Superior temporal gyrus (tissue), 1 donor: ENCODE measurements at regions not wholly inside any gene's neighbourhood (a gene's known extent, or its start where the extent isn't known, plus 50 kb on each side); places are given as distances from the start of the nearest gene placed in this dataset.

Experiments
- DNase-seq: peaks from one replicate; pipeline ENCODE4 v3.0.0-alpha.2; 2016; ENCODE audit errors: extremely low spot score

DNA sequence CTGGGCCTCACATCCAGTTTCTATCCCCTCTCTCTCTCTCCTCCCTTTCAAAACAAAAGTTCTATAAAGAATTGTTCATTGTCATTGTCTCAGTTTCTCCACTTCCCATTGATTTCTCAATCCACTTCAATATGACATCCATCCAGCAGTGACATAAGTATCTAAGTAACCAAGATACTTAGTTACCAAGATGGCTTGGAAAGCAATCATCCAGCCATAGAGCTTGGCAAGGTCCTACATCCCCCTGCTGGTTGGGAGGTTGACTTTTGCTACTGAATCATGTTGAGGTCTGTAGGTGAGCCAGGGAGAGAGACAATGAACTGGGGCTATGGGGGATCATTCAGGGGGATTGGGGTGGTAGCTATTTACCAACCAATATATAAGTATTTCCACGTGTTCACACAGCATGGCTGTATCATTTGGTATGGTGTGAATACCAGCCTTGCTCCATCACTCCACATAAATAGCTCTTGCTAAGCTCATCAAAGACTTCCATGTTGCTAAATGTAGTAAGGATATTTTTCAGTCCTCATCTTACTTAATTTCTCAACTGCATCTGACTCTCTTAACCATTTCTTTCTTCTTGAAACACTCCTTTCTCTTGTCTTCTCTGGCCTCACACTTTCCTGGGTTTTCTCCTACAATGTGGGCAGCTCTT lies 58.8 kb upstream of the NTRK3 start:
- DNase-seq = no peak

DNA sequence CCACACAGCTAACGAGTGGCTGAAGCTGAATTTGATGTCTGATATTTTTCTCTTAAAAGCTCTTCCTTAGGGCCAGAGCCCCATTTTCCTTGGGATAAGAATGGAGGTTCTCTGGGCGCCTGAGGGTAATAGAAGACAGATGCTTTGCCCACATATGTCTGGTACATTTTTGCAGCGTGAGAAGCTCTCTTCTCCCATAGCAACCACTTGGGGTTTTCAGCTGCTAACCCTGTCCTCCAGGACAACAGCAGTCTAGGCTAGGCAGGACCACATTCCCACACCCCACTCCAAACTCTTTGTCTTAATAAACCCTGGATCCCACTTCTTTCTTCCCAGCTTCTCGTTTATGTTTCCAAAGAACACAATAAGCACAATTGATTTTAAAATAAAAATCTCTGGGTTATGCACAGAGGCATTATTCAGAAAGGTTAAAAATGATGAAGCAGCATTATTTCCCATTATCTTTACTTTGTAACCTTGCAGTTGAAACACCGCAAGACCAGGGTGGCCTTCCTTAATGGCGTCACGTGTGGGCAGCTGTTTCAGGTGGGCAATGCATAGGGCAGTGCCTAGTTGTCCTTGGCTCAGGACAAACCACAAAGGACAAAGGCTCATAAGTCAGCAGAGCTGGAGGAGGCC lies 56.5 kb upstream of the NTRK3 start:
- peak; percentile 18 for DNase-seq

DNA sequence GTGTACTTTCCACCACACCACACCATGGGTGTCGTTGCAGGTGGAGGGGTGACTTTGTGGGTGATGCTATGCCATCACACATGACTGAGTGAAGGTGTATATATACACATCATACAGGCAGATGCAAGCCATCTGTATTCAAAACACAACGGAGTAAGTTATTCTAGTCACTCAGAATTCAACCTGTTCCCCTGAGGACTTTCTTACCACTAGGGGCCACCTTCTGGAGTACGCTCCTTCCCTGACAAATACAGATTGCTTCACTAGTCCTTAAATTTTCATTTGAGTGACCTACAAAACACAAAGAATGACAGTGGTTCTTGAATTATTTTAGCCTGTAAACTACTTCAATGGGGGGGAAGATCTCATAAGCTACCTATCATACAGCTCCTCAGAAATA lies 52.8 kb upstream of the NTRK3 start:
- no peak for DNase-seq

DNA sequence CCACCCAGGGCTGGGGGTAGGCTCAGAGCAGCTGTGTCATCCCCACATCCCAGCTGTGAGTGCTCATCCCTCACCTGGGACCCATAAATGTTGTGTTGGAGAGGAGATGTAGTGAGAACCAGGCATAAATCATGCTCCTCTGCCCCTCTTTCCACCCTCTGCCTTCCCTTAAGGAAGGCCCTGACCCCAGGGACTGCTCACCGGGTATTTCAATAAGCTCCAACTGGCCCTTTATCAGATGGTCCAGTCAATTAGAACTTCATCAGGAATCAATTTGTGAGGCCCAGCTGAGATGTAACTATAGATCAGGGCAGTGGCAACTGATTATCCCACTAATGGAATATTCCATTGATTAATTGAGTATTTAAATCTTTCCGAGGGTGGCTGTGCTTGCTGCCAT lies 50.8 kb upstream of the NTRK3 start:
- no peak for DNase-seq
